ENCODE measurements at regions not wholly inside any gene's neighbourhood (a gene's known extent, or its start where the extent isn't known, plus 50 kb on each side); places are given as distances from the start of the nearest gene placed in this dataset.

GRCh38 chr4:20393486-20394100 lies 141.9 kb downstream of the SLIT2 start:
- TF ChIP-seq MAX (IDR thresholded peaks at IDR 0.05) (no peak), EGR1 (IDR thresholded peaks at IDR 0.05) (no peak), ZBTB7A (IDR thresholded peaks at IDR 0.05; ENCODE audit: low read depth) (no peak), CEBPB (IDR thresholded peaks at IDR 0.05) (no peak), CREB1 (IDR thresholded peaks at IDR 0.05; ENCODE audit: low read depth) (no peak), NFIC (IDR thresholded peaks at IDR 0.05) (no peak), RAD21 (IDR thresholded peaks at IDR 0.05; ENCODE audit: low read depth) (no peak), TAF1 (IDR thresholded peaks at IDR 0.05; ENCODE audit: low read depth) (no peak), FOXM1 (IDR thresholded peaks at IDR 0.05; ENCODE audit: borderline replicate concordance, low read depth) (no peak)
- TF ChIP-seq, protein P1, sequence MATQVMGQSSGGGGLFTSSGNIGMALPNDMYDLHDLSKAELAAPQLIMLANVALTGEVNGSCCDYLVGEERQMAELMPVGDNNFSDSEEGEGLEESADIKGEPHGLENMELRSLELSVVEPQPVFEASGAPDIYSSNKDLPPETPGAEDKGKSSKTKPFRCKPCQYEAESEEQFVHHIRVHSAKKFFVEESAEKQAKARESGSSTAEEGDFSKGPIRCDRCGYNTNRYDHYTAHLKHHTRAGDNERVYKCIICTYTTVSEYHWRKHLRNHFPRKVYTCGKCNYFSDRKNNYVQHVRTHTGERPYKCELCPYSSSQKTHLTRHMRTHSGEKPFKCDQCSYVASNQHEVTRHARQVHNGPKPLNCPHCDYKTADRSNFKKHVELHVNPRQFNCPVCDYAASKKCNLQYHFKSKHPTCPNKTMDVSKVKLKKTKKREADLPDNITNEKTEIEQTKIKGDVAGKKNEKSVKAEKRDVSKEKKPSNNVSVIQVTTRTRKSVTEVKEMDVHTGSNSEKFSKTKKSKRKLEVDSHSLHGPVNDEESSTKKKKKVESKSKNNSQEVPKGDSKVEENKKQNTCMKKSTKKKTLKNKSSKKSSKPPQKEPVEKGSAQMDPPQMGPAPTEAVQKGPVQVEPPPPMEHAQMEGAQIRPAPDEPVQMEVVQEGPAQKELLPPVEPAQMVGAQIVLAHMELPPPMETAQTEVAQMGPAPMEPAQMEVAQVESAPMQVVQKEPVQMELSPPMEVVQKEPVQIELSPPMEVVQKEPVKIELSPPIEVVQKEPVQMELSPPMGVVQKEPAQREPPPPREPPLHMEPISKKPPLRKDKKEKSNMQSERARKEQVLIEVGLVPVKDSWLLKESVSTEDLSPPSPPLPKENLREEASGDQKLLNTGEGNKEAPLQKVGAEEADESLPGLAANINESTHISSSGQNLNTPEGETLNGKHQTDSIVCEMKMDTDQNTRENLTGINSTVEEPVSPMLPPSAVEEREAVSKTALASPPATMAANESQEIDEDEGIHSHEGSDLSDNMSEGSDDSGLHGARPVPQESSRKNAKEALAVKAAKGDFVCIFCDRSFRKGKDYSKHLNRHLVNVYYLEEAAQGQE (IDR thresholded peaks at IDR 0.05; ENCODE audit: low read depth) = no peak
- TF ChIP-seq, protein P2, sequence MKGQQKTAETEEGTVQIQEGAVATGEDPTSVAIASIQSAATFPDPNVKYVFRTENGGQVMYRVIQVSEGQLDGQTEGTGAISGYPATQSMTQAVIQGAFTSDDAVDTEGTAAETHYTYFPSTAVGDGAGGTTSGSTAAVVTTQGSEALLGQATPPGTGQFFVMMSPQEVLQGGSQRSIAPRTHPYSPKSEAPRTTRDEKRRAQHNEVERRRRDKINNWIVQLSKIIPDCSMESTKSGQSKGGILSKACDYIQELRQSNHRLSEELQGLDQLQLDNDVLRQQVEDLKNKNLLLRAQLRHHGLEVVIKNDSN (IDR thresholded peaks at IDR 0.05) = no peak
